ENCODE measurements at regions not wholly inside any gene's neighbourhood (a gene's known extent, or its start where the extent isn't known, plus 50 kb on each side); places are given as distances from the start of the nearest gene placed in this dataset.

GRCh38 chr17:74070998-74071679 lies 132.3 kb upstream of the RPL38 start:
- Histone ChIP-seq H3K36me3 (ENCODE audit: control insufficient read depth, insufficient read depth, low read length) (no peaks in the 10 kb centered on the region), H3K4me3 (ENCODE audit: low read depth, low read length) (no peak overlapping the region)

DNA sequence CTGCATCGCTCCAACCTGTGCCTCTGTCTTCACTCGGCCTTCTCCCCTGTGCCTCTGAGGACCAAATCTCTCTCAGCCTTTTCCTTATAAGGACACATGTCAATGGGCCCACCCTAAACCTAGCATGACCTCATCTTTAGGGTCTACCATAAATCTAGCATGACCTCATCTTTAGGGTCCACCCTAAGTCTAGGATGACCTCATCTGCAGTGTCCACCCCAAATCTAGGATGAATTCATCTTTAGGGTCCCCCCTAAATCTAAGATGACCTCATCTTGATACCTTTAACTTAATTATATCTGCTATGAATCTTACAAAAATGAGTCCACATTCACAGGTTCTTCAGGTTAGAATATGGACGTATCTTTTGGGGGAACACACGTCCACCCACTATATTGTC lies 131.1 kb upstream of the RPL38 start:
- no peak overlapping the region for H3K9ac ChIP-seq (ENCODE audit: low read length)
- H3K27me3 ChIP-seq (ENCODE audit: control insufficient read depth, insufficient read depth, low read length): no peaks in the 10 kb centered on the region
- H3K36me3 ChIP-seq (ENCODE audit: control insufficient read depth, insufficient read depth, low read length): no peaks in the 10 kb centered on the region
- H3K4me3 ChIP-seq (ENCODE audit: low read depth, low read length): no peak overlapping the region
- peaks cover 24% of the 10 kb centered on the region for H3K9me3 ChIP-seq (ENCODE audit: control insufficient read depth, insufficient read depth, low read depth, low read length)
- no peak overlapping the region for H3K27ac ChIP-seq (ENCODE audit: low read depth, low read length)
- H3K4me1 ChIP-seq (ENCODE audit: control insufficient read depth, insufficient read depth, low read length): no peaks in the 10 kb centered on the region

More at GRCh38 chr17:74070998-74071679, 132.3 kb upstream of the RPL38 start:
- Histone ChIP-seq H3K4me1 (ENCODE audit: control insufficient read depth, insufficient read depth, low read length) (no peaks in the 10 kb centered on the region), H3K27ac (ENCODE audit: low read depth, low read length) (no peak overlapping the region), H3K9ac (ENCODE audit: low read length) (no peak overlapping the region), H3K27me3 (ENCODE audit: control insufficient read depth, insufficient read depth, low read length) (no peaks in the 10 kb centered on the region), H3K9me3 (ENCODE audit: control insufficient read depth, insufficient read depth, low read depth, low read length) (peaks cover 19% of the 10 kb centered on the region)

DNA sequence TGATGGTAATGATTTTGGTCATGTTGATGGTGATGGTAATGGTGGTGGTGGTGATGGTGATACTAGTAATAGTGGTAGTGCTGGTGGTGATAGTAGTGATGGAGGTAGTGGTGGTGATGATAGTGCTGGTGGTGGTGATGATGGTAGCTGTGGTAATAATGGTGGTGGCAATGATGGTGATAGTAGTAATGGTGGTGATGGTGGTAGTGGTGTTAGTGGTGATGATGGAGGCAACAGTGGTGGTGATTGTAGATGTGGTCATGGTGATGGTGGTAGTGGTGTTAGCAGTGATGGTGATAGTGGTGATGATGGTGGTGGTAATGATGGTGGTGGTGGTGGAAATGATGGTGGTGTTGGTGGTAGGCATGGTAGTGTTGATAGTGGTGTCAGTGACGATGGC lies 127.0 kb upstream of the RPL38 start:
- H3K9ac ChIP-seq (ENCODE audit: low read length): no peak overlapping the region
- H3K4me1 ChIP-seq (ENCODE audit: control insufficient read depth, insufficient read depth, low read length): no peaks in the 10 kb centered on the region
- H3K27ac ChIP-seq (ENCODE audit: low read depth, low read length): no peak overlapping the region
- H3K36me3 ChIP-seq (ENCODE audit: control insufficient read depth, insufficient read depth, low read length): no peaks in the 10 kb centered on the region
- no peaks in the 10 kb centered on the region for H3K27me3 ChIP-seq (ENCODE audit: control insufficient read depth, insufficient read depth, low read length)
- no peak overlapping the region for H3K4me3 ChIP-seq (ENCODE audit: low read depth, low read length)
- H3K9me3 ChIP-seq (ENCODE audit: control insufficient read depth, insufficient read depth, low read depth, low read length): peaks cover 15% of the 10 kb centered on the region

- Histone ChIP-seq H3K9ac (ENCODE audit: low read length) (no peak overlapping the region), H3K36me3 (ENCODE audit: control insufficient read depth, insufficient read depth, low read length) (no peaks in the 10 kb centered on the region), H3K4me3 (ENCODE audit: low read depth, low read length) (no peak overlapping the region), H3K9me3 (ENCODE audit: control insufficient read depth, insufficient read depth, low read depth, low read length) (peaks cover 15% of the 10 kb centered on the region), H3K27ac (ENCODE audit: low read depth, low read length) (no peak overlapping the region), H3K27me3 (ENCODE audit: control insufficient read depth, insufficient read depth, low read length) (no peaks in the 10 kb centered on the region), H3K4me1 (ENCODE audit: control insufficient read depth, insufficient read depth, low read length) (no peaks in the 10 kb centered on the region)
Observed at GRCh38 chr17:74077231-74077630, 126.2 kb upstream of the RPL38 start.

- H3K4me3 ChIP-seq (ENCODE audit: low read depth, low read length): no peak overlapping the region
- H3K9ac ChIP-seq (ENCODE audit: low read length): no peak overlapping the region
- no peaks in the 10 kb centered on the region for H3K36me3 ChIP-seq (ENCODE audit: control insufficient read depth, insufficient read depth, low read length)
- no peaks in the 10 kb centered on the region for H3K27me3 ChIP-seq (ENCODE audit: control insufficient read depth, insufficient read depth, low read length)
- H3K27ac ChIP-seq (ENCODE audit: low read depth, low read length): no peak overlapping the region
- no peaks in the 10 kb centered on the region for H3K4me1 ChIP-seq (ENCODE audit: control insufficient read depth, insufficient read depth, low read length)
- H3K9me3 ChIP-seq (ENCODE audit: control insufficient read depth, insufficient read depth, low read depth, low read length): peaks cover 11% of the 10 kb centered on the region
Observed at GRCh38 chr17:74078363-74078941, 125.0 kb upstream of the RPL38 start.

DNA sequence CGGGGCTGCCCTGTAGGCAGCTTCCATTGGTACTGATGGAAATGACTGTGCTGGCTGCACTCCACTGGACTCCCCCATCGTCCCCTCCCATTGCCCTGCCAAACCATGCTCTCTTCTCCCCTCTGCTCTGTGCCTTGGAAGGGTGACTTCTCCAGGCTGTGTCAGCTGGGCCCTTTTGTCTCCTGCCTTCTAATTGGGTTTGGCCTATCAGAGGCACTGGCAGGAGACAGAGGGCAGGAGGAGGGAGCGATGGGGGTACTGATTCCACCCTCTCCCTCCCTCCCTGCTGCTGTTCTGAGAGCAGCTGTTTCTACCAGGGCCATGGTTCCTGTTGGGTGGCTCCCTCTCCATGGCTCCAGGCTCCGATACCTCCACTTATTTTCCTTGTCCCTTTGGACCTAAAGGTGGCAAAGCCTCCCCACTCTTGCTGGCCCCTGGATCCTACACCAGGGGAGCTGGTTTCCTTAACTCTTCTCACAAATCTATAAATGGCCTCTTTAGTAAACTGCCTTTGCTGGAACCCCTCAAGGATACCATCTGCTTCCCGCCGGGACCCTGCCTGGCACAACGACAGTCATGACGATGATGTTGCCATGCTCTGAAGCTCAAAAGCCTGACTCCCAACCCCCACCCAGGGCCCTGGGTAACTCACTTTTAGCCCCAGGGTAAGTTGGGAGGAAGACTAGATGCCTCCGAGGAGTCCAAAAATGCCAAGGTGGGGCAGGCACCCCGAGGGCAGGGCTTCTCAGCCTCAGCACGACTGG lies 123.8 kb upstream of the RPL38 start:
- Histone ChIP-seq H3K4me1 (ENCODE audit: control insufficient read depth, insufficient read depth, low read length) (no peaks in the 10 kb centered on the region), H3K9ac (ENCODE audit: low read length) (no peak overlapping the region), H3K27me3 (ENCODE audit: control insufficient read depth, insufficient read depth, low read length) (no peaks in the 10 kb centered on the region), H3K9me3 (ENCODE audit: control insufficient read depth, insufficient read depth, low read depth, low read length) (peaks cover 7% of the 10 kb centered on the region; the same call in 1 of the 2 replicates), H3K4me3 (ENCODE audit: low read depth, low read length) (no peak overlapping the region), H3K27ac (ENCODE audit: low read depth, low read length) (no peak overlapping the region), H3K36me3 (ENCODE audit: control insufficient read depth, insufficient read depth, low read length) (no peaks in the 10 kb centered on the region)

DNA sequence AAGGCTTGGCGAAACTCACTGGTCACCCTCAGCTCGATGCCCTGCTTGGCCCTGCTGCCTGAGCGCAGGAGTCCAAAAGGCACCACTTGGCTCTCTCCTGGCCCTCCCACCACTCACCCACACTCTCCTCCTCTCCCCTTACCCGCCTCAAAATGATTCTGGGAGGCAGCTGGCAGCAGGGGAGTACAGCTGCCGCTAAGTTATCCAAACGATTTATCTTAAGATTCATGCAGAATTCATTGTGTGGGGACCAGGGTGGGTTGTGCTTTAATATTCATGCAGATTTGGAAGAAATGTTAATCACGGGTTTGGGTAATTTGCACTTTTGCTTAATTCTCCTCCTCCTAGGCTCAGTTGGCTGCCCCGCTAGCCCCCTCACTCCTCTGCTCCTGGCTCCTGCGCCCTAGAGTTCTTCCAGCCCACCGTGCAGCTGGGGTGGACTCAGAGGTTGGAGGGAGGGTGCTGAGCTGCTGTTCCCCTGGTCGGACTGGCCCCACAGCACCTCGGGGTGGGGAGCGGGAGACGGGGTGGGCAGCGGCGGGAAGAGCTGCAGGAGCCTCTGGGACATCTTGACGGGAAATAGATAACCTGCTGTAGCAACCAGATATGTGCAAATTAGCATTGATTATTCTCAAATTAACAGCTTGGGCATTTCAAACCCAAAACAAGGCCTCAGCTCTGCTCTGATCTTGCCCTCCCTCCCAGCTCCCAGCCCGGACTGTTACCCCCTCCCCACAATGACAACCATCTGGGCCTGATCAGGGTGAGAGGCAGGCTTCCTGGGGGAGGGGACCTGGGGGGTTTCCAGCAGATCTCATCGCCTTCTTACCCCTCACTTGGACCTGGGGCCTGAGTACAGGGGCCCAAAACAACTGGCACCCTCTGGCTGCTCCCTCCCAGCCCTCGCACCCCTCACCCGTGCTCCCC lies 122.6 kb upstream of the RPL38 start:
- Histone ChIP-seq H3K27me3 (ENCODE audit: control insufficient read depth, insufficient read depth, low read length) (no peaks in the 10 kb centered on the region), H3K27ac (ENCODE audit: low read depth, low read length) (no peak overlapping the region), H3K4me3 (ENCODE audit: low read depth, low read length) (no peak overlapping the region), H3K36me3 (ENCODE audit: control insufficient read depth, insufficient read depth, low read length) (no peaks in the 10 kb centered on the region), H3K9me3 (ENCODE audit: control insufficient read depth, insufficient read depth, low read depth, low read length) (peaks cover 7% of the 10 kb centered on the region; the same call in 1 of the 2 replicates), H3K4me1 (ENCODE audit: control insufficient read depth, insufficient read depth, low read length) (no peaks in the 10 kb centered on the region), H3K9ac (ENCODE audit: low read length) (no peak overlapping the region)

DNA sequence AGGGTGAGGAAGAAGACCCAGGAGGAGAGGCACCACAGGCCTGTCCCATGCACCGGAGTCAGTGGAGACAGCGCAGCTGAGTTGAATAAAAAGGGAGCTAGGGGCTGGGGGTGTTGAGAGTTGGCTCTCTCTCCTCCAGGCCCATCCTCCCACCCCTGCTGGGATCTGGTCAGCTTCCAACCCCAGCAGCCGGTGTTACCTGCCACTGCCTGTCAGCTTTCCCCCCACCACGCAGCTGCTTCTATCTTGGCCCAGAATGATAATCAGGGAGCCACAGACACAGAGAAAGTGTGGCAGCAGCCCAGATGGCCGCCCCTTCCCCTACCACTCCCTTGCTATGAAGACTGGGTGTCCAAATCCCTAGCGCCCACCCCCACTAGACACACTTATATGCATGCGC lies 120.6 kb upstream of the RPL38 start:
- no peaks in the 10 kb centered on the region for H3K36me3 ChIP-seq (ENCODE audit: control insufficient read depth, insufficient read depth, low read length)
- H3K4me3 ChIP-seq (ENCODE audit: low read depth, low read length): no peak overlapping the region
- H3K27me3 ChIP-seq (ENCODE audit: control insufficient read depth, insufficient read depth, low read length): no peaks in the 10 kb centered on the region
- no peak overlapping the region for H3K27ac ChIP-seq (ENCODE audit: low read depth, low read length)
- no peaks in the 10 kb centered on the region for H3K9me3 ChIP-seq (ENCODE audit: control insufficient read depth, insufficient read depth, low read depth, low read length)
- H3K9ac ChIP-seq (ENCODE audit: low read length): no peak overlapping the region
- no peaks in the 10 kb centered on the region for H3K4me1 ChIP-seq (ENCODE audit: control insufficient read depth, insufficient read depth, low read length)

DNA sequence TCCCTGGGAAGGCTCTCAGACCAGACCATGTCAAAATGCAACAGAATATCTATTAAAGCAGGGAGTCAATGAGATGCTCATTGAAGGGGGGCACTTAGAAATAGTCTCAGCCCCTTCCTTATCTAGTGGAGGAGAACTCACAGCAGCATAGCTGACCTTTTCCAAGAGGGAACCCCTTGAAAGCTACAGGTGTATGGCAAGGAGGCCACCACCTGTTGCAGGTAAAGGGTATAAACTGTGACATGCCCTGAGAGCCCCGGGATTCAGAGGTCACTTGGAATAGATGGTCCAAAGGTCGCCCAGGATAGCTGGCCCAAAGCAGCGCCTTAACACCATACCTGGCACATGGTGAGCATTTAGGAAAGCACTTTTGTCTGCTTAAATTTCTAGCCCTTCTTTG lies 120.2 kb upstream of the RPL38 start:
- H3K4me1 ChIP-seq (ENCODE audit: control insufficient read depth, insufficient read depth, low read length): no peaks in the 10 kb centered on the region
- H3K9me3 ChIP-seq (ENCODE audit: control insufficient read depth, insufficient read depth, low read depth, low read length): no peaks in the 10 kb centered on the region
- H3K4me3 ChIP-seq (ENCODE audit: low read depth, low read length): no peak overlapping the region
- H3K9ac ChIP-seq (ENCODE audit: low read length): no peak overlapping the region
- no peak overlapping the region for H3K27ac ChIP-seq (ENCODE audit: low read depth, low read length)
- H3K27me3 ChIP-seq (ENCODE audit: control insufficient read depth, insufficient read depth, low read length): no peaks in the 10 kb centered on the region
- no peaks in the 10 kb centered on the region for H3K36me3 ChIP-seq (ENCODE audit: control insufficient read depth, insufficient read depth, low read length)

DNA sequence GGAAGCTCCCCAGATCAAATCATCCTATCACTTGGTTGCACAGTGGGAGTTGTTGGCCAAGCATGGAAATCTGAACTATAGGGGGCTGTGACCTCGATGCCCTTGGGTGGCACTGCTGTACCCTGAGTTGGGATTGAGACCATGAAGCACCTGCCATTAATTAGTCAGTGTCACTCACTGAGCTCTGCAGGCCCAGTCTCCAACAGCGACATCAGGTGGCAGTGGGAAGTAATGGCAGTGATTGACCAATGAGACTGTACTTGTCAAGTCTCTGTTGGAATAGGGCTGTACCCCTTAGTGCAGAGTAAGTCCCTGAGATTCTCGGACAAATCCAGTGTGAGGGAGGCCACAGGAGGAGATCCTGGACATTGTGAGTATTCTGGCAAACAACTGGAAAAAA lies 118.0 kb upstream of the RPL38 start:
- H3K36me3 ChIP-seq (ENCODE audit: control insufficient read depth, insufficient read depth, low read length): no peaks in the 10 kb centered on the region
- H3K27ac ChIP-seq (ENCODE audit: low read depth, low read length): no peak overlapping the region
- H3K4me3 ChIP-seq (ENCODE audit: low read depth, low read length): no peak overlapping the region
- no peak overlapping the region for H3K9ac ChIP-seq (ENCODE audit: low read length)
- H3K9me3 ChIP-seq (ENCODE audit: control insufficient read depth, insufficient read depth, low read depth, low read length): no peaks in the 10 kb centered on the region
- no peaks in the 10 kb centered on the region for H3K4me1 ChIP-seq (ENCODE audit: control insufficient read depth, insufficient read depth, low read length)
- H3K27me3 ChIP-seq (ENCODE audit: control insufficient read depth, insufficient read depth, low read length): no peaks in the 10 kb centered on the region
